H1 (cell line): ENCODE measurements at regions not wholly inside any gene's neighbourhood (a gene's known extent, or its start where the extent isn't known, plus 50 kb on each side); places are given as distances from the start of the nearest gene placed in this dataset.

ENCODE experiments used
- CTCF ChIA-PET: fragments of 300-600 bp; sonication (Branson Sonifier 250); formaldehyde crosslinking; loops from one replicate; lab custom pipeline; 2021; ENCODE audit not compliant: partially characterized antibody; lab: Charles Lee
- POLR2A ChIA-PET: fragments of 300-600 bp; sonication (Branson Sonifier 250); formaldehyde crosslinking; loops from one replicate; lab custom pipeline; 2021; ENCODE audit warnings: inconsistent platforms; ENCODE audit not compliant: partially characterized antibody; lab: Charles Lee
- DNase-seq, 2 experiments: peaks; one replicate each; pipeline versions ENCODE4 v3.0.0 to v3.0.0-alpha.2; 2010 to 2022; ENCODE audit warnings: low spot score in 2 of 2, low read depth in 1 of 2, mixed read lengths in 1 of 2
- FAIRE-seq: peaks from 2 replicates; lab custom pipeline; 2011; peaks lifted over from hg19 to GRCh38; lab: Jason Lieb, UNC
- H2AFZ ChIP-seq: 2 replicates; pipeline ENCODE4 v1.8.1; 2012; ENCODE audit warnings: low read length, inconsistent platforms
- H2AK5ac ChIP-seq: 2 replicates; pipeline ENCODE4 v1.6.1; 2013; ENCODE audit warnings: low read depth, low read length
- H2BK120ac ChIP-seq: replicated peaks from 2 replicates; pipeline ENCODE3; 2013; ENCODE audit warnings: low read depth, low read length, inconsistent platforms
- H2BK12ac ChIP-seq: 2 replicates; pipeline ENCODE4 v1.6.1; 2013; ENCODE audit warnings: low read depth, low read length
- H2BK15ac ChIP-seq: 2 replicates; pipeline ENCODE4 v1.6.1; 2013; ENCODE audit warnings: low read length
- H2BK20ac ChIP-seq: 2 replicates; pipeline ENCODE4 v1.6.1; 2013; ENCODE audit warnings: low read length
- H2BK5ac ChIP-seq: 2 replicates; pipeline ENCODE4 v1.6.1; 2013; ENCODE audit warnings: low read depth, low read length
- H3K14ac ChIP-seq: 2 replicates; pipeline ENCODE4 v1.6.1; 2013; ENCODE audit warnings: inconsistent platforms; ENCODE audit not compliant: insufficient read length
- H3K18ac ChIP-seq: 2 replicates; pipeline ENCODE4 v1.6.1; 2013; ENCODE audit warnings: low read length; ENCODE audit errors: extremely low read depth
- H3K23ac ChIP-seq: 2 replicates; pipeline ENCODE4 v1.6.1; 2013; ENCODE audit warnings: inconsistent platforms; ENCODE audit not compliant: insufficient read length
- H3K23me2 ChIP-seq: 2 replicates; pipeline ENCODE4 v1.6.1; 2013; ENCODE audit warnings: low read depth, low read length
- H3K27ac ChIP-seq: 2 replicates; pipeline ENCODE4 v1.6.1; 2011; ENCODE audit warnings: low read depth, low read length, inconsistent platforms
- H3K27me3 ChIP-seq, 4 experiments: replicated peaks in 1 of 4; 1 replicate in 1 of 4; 2 replicates in 3 of 4; pipeline versions ENCODE4 v1.6.1 to v1.8.1; 2011 to 2013; ENCODE audit warnings: low read length in 3 of 4, mild to moderate bottlenecking in 3 of 4, inconsistent platforms in 2 of 4, mixed read lengths in 2 of 4, moderate library complexity in 1 of 4; ENCODE audit not compliant: control insufficient read depth in 3 of 4, insufficient read depth in 3 of 4; ENCODE audit errors: extremely low read depth in 1 of 4
- H3K36me3 ChIP-seq, 4 experiments: 2 replicates each; pipeline versions ENCODE4 v1.6.1 to v1.8.1; 2011 to 2013; ENCODE audit warnings: mild to moderate bottlenecking in 4 of 4, low read length in 3 of 4, moderate library complexity in 2 of 4, control low read depth in 1 of 4, inconsistent platforms in 1 of 4; ENCODE audit not compliant: insufficient read depth in 4 of 4, control insufficient read depth in 2 of 4
- H3K4ac ChIP-seq: replicated peaks from 2 replicates; pipeline ENCODE3; 2013; ENCODE audit warnings: low read length, low read depth, mixed read lengths, inconsistent platforms; ENCODE audit not compliant: insufficient read length
- H3K4me1 ChIP-seq, 4 experiments: replicated peaks in 1 of 4; 1 replicate in 1 of 4; 2 replicates in 3 of 4; pipeline versions ENCODE4 v1.6.1 to v1.8.1; 2011 to 2013; ENCODE audit warnings: low read length in 3 of 4, inconsistent platforms in 2 of 4, mixed read lengths in 1 of 4; ENCODE audit not compliant: insufficient read depth in 4 of 4, control insufficient read depth in 3 of 4
- H3K4me2 ChIP-seq, 2 experiments: 2 replicates each; pipeline versions ENCODE4 v1.6.1 to v1.8.1; 2011 to 2013; ENCODE audit warnings: low read depth in 2 of 2, low read length in 2 of 2, control low read depth in 1 of 2, inconsistent platforms in 1 of 2, mild to moderate bottlenecking in 1 of 2; ENCODE audit not compliant: insufficient read depth in 1 of 2
- H3K4me3 ChIP-seq, 4 experiments: fragments of 200-600, 300-600 bp in 1 of 4; sonication (generic), shearing (Covaris generic), sonication (Bioruptor Twin) in 1 of 4; 2 replicates each; pipeline versions ENCODE4 v1.5.1 to v1.8.1; 2011 to 2016; ENCODE audit warnings: low read length in 4 of 4, low read depth in 3 of 4, control low read depth in 2 of 4, inconsistent platforms in 2 of 4, mild to moderate bottlenecking in 2 of 4, mixed read lengths in 1 of 4, moderate library complexity in 1 of 4; ENCODE audit not compliant: insufficient read depth in 2 of 4; ENCODE audit errors: extremely low read depth in 1 of 4
- H3K56ac ChIP-seq: replicated peaks from 2 replicates; pipeline ENCODE3; 2013; ENCODE audit warnings: low read depth, mild to moderate bottlenecking, mixed read lengths, low read length, inconsistent platforms; ENCODE audit not compliant: insufficient read length
- H3K79me1 ChIP-seq: 2 replicates; pipeline ENCODE4 v1.6.1; 2013; ENCODE audit warnings: low read depth, low read length, control low read depth
- H3K79me2 ChIP-seq, 2 experiments: 2 replicates each; pipeline versions ENCODE4 v1.6.1 to v1.8.1; 2012 to 2013; ENCODE audit warnings: low read length in 2 of 2, mild to moderate bottlenecking in 2 of 2, inconsistent platforms in 1 of 2; ENCODE audit not compliant: insufficient read depth in 2 of 2, control insufficient read depth in 1 of 2
- H3K9ac ChIP-seq, 4 experiments: replicated peaks in 1 of 4; 1 replicate in 1 of 4; 2 replicates in 3 of 4; pipeline versions ENCODE4 v1.6.1 to v1.8.1; 2011 to 2013; ENCODE audit warnings: low read depth in 3 of 4, low read length in 3 of 4, control low read depth in 2 of 4, mild to moderate bottlenecking in 2 of 4, moderate library complexity in 2 of 4, inconsistent platforms in 1 of 4; ENCODE audit errors: extremely low read depth in 1 of 4
- H3K9me3 ChIP-seq, 2 experiments: 2 replicates each; pipeline versions ENCODE4 v1.6.1 to v1.8.1; 2012 to 2013; ENCODE audit warnings: mild to moderate bottlenecking in 2 of 2, moderate library complexity in 2 of 2, control low read depth in 1 of 2, inconsistent platforms in 1 of 2, low read depth in 1 of 2, low read length in 1 of 2, mixed read lengths in 1 of 2; ENCODE audit not compliant: insufficient read depth in 2 of 2
- H4K20me1 ChIP-seq, 2 experiments: replicated peaks in 1 of 2; 2 replicates each; pipeline versions ENCODE3 to v1.8.1; 2011 to 2013; ENCODE audit warnings: inconsistent platforms in 2 of 2, low read length in 2 of 2, mild to moderate bottlenecking in 1 of 2; ENCODE audit not compliant: insufficient read depth in 2 of 2, control insufficient read depth in 1 of 2
- H4K5ac ChIP-seq: 2 replicates; pipeline ENCODE4 v1.6.1; 2013; ENCODE audit warnings: low read length, low read depth, mixed read lengths, inconsistent platforms; ENCODE audit not compliant: insufficient read length
- H4K8ac ChIP-seq: 2 replicates; pipeline ENCODE4 v1.8.0; 2013; ENCODE audit warnings: mild to moderate bottlenecking, moderate library complexity, low read length, inconsistent platforms; ENCODE audit not compliant: insufficient read depth; ENCODE audit errors: extremely low read depth
- H4K91ac ChIP-seq: replicated peaks from 2 replicates; pipeline ENCODE3; 2013; ENCODE audit warnings: low read length, mixed read lengths, inconsistent platforms; ENCODE audit not compliant: insufficient read length
- BCL11A ChIP-seq, 2 experiments: IDR thresholded peaks; one replicate each; pipeline ENCODE4 v1.6.1; 2011; ENCODE audit warnings: low read depth in 2 of 2, low read length in 2 of 2, mild to moderate bottlenecking in 2 of 2
- CBX5 ChIP-seq: fragments of 300-800, 300-1000 bp; sonication (generic); IDR thresholded peaks from 2 replicates; pipeline ENCODE4 v1.7.1; 2016; ENCODE audit warnings: antibody characterized with exemption, low read length, low read depth
- CBX8 ChIP-seq: fragments of 300-800, 300-1000 bp; sonication (generic); IDR thresholded peaks from 2 replicates; pipeline ENCODE4 v1.7.1; 2016; ENCODE audit warnings: low read depth, low read length, borderline replicate concordance
- EP300 ChIP-seq, 2 experiments: IDR thresholded peaks; 1 replicate in 1 of 2; 2 replicates in 1 of 2; pipeline ENCODE4 v1.6.1; 2011 to 2012; ENCODE audit warnings: low read depth in 2 of 2, low read length in 2 of 2, mild to moderate bottlenecking in 2 of 2, borderline replicate concordance in 1 of 2, inconsistent platforms in 1 of 2, moderate library complexity in 1 of 2
- GABPA ChIP-seq: IDR thresholded peaks from 2 replicates; pipeline ENCODE4 v1.6.1; 2011; ENCODE audit warnings: mild to moderate bottlenecking, low read length, moderate library complexity, borderline replicate concordance; ENCODE audit not compliant: insufficient read depth
- KDM4A ChIP-seq: IDR thresholded peaks from one replicate; pipeline ENCODE4 v1.7.1; 2012; ENCODE audit warnings: low read depth, mild to moderate bottlenecking, moderate library complexity, low read length, inconsistent platforms; ENCODE audit not compliant: severe bottlenecking
- NANOG ChIP-seq: IDR thresholded peaks from 2 replicates; pipeline ENCODE4 v1.6.1; 2011; ENCODE audit warnings: low read length, low read depth, mild to moderate bottlenecking, inconsistent platforms; ENCODE audit not compliant: insufficient read depth, poor library complexity, severe bottlenecking
- SP4 ChIP-seq: IDR thresholded peaks from 2 replicates; pipeline ENCODE4 v1.6.1; 2012; ENCODE audit warnings: low read length, inconsistent platforms
- SRF ChIP-seq: IDR thresholded peaks from 2 replicates; pipeline ENCODE4 v1.6.1; 2011; ENCODE audit warnings: mild to moderate bottlenecking, low read depth, low read length, moderate library complexity
- TAF7 ChIP-seq: optimal IDR thresholded peaks from 2 replicates; pipeline ENCODE3; 2011; ENCODE audit warnings: low read depth, mild to moderate bottlenecking, inconsistent platforms, low read length, moderate library complexity, borderline replicate concordance
- TCF12 ChIP-seq: IDR thresholded peaks from 2 replicates; pipeline ENCODE4 v1.6.1; 2011; ENCODE audit warnings: low read depth, mild to moderate bottlenecking, low read length
- TEAD4 ChIP-seq: IDR thresholded peaks from 2 replicates; pipeline ENCODE4 v1.6.1; 2012; ENCODE audit warnings: low read depth, low read length, inconsistent platforms, mixed read lengths
- USF2 ChIP-seq: IDR thresholded peaks from 2 replicates; pipeline ENCODE4 v1.6.1; 2011; ENCODE audit warnings: low read length, improper control_type of control experiment
- WGBS, 2 experiments: shearing (Covaris generic) in 1 of 2; methylation state at CpG; one replicate each; pipeline versions ENCODE4 v1.1.6 to v1.1.7; 2013 to 2015; ENCODE audit warnings: low lambda C conversion rate in 2 of 2, mixed read lengths in 2 of 2, inconsistent platforms in 1 of 2, low coverage in 1 of 2, missing lambda C conversion rate in 1 of 2; ENCODE audit not compliant: insufficient replicate concordance in 2 of 2, insufficient coverage in 1 of 2, insufficient read length in 1 of 2; ENCODE audit errors: extremely low coverage in 1 of 2, missing lambda C conversion rate in 1 of 2; 5-methylcytosine and 5-hydroxymethylcytosine counted together

GRCh38 chr1:187734427-187734826 lies 905.7 kb downstream of the PLA2G4A start:
- POLR2A ChIA-PET = no interaction called here
- H3K18ac ChIP-seq = no peak overlapping the region
- no peak overlapping the region; the same call in 1 of the 2 replicates for H4K8ac ChIP-seq
- H3K4me1 ChIP-seq = no peaks in the 10 kb centered on the region
- no peaks in the 10 kb centered on the region for H3K27me3 ChIP-seq
- H3K14ac ChIP-seq = no peak overlapping the region
- H3K4me2 ChIP-seq = no peak overlapping the region
- WGBS, 2 experiments = 89% methylated on average over 4 of the region's 4 CpGs; no CpG with 5 or more reads in 1 of the 2 experiments
- peak overlapping the region; percentile 13; the same call in 1 of the 2 replicates for H2BK12ac ChIP-seq
- FAIRE-seq (no peak), DNase-seq (no peak)
- H4K5ac ChIP-seq = no peak overlapping the region
- H3K27ac ChIP-seq = no peak overlapping the region
- no peak overlapping the region for H3K4me3 ChIP-seq
- no peaks in the 10 kb centered on the region for H3K36me3 ChIP-seq
- no peaks in the 10 kb centered on the region for H4K20me1 ChIP-seq
- no peaks in the 10 kb centered on the region for H3K79me1 ChIP-seq
- H2AFZ ChIP-seq = peak overlapping the region; percentile 80; the same call in 1 of the 2 replicates
- no peak overlapping the region for H3K56ac ChIP-seq
- no peak overlapping the region for H2BK5ac ChIP-seq
- no peak overlapping the region for H2BK120ac ChIP-seq
- 0 out of 4 replicates have a peak, but pooled peaks cover 0 to 3% of the 10 kb centered on the region in 2 experiments for H3K9me3 ChIP-seq
- H3K23me2 ChIP-seq = no peaks in the 10 kb centered on the region
- no peak overlapping the region for H2BK20ac ChIP-seq
- H3K9ac ChIP-seq = no peak overlapping the region
- no peak overlapping the region for H2AK5ac ChIP-seq
- H3K23ac ChIP-seq = no peak overlapping the region
- no peak overlapping the region for H4K91ac ChIP-seq
- H2BK15ac ChIP-seq = no peak overlapping the region
- H3K79me2 ChIP-seq = no peaks in the 10 kb centered on the region
- CTCF ChIA-PET = interaction anchor here (1.2 kb wide), 1 partner anchor 183 kb away, joined by 4 read pairs; no protein-coding TSS in a partner anchor
- H3K4ac ChIP-seq = no peak overlapping the region
- no peak for TF ChIP-seq TCF12
- no peak for TF ChIP-seq KDM4A
- TF ChIP-seq TAF7 = no peak
- TF ChIP-seq NANOG = no peak
- no peak for TF ChIP-seq CBX5
- TF ChIP-seq GABPA = no peak
- no peak for TF ChIP-seq USF2
- TF ChIP-seq CBX8 = no peak
- TF ChIP-seq EP300 (IDR thresholded peaks at IDR 0.05; ENCODE audit: borderline replicate concordance in 1 of 2, low read depth in 2 of 2, low read length in 2 of 2) = no peak
- TF ChIP-seq BCL11A (IDR thresholded peaks at IDR 0.05; ENCODE audit: low read depth in 2 of 2, low read length in 2 of 2) = no peak
- TF ChIP-seq TEAD4 = no peak
- no peak for TF ChIP-seq SRF
- no peak for TF ChIP-seq SP4
